ENCODE measurements at regions not wholly inside any gene's neighbourhood (a gene's known extent, or its start where the extent isn't known, plus 50 kb on each side); places are given as distances from the start of the nearest gene placed in this dataset.

DNA sequence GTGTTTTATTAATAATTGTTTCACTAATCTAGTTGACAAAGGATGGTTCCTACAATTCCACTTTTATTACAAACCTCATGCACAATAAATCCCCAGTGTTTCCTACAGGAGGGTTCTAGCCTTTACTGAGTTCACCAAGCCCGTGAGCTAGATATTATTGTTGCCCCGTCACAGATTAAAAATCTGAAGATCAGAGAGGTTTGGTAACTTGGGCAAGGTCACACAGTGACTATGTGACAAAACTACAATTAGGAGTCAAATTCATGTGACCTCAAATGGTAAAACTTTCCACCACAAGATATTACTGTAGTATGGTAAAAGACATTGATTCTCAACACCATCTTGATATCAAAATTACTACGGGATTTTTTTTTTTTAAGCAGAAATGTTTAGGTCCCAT, 124.6 kb downstream of the BTC start:
- TF ChIP-seq CTCF (optimal IDR thresholded peaks at IDR 0.05 in 1 of 3, IDR thresholded peaks at IDR 0.05 in 1 of 3, conservative IDR thresholded peaks at IDR 0.05 in 1 of 3; ENCODE audit: extremely low read depth in 1 of 3, insufficient read depth in 2 of 3, low read length in 3 of 3) (no peak), EZH2 (IDR thresholded peaks at IDR 0.05; ENCODE audit: low read length) (no peak)
